Activated CD4-positive, alpha-beta T cell treated with anti-CD3 and anti-CD28 coated beads, Interleukin-2, amount 10 ng/mL, durations not matched to agents 24 days and 14 days (primary cell): ENCODE measurements at regions not wholly inside any gene's neighbourhood (a gene's known extent, or its start where the extent isn't known, plus 50 kb on each side); places are given as distances from the start of the nearest gene placed in this dataset.
"Not testable (repeated sequence)": the region's sequence is repeated elsewhere in the genome, so short reads cannot be mapped to it uniquely, and the experiment has no call there.

Experiments
- DNase-seq: peaks from one replicate; pipeline ENCODE4 v3.0.0; 2022
- H3K27ac Mint-ChIP-seq: one replicate; pipeline ENCODE4 v1.8.0; 2022; ENCODE audit warnings: mild to moderate bottlenecking, mixed read lengths
- H3K27me3 Mint-ChIP-seq: one replicate; pipeline ENCODE4 v1.8.0; 2022; ENCODE audit warnings: mixed read lengths
- H3K36me3 Mint-ChIP-seq: one replicate; pipeline ENCODE4 v1.8.0; 2022; ENCODE audit warnings: low read depth, mild to moderate bottlenecking, mixed read lengths
- H3K4me1 Mint-ChIP-seq: one replicate; pipeline ENCODE4 v1.8.0; 2021; ENCODE audit warnings: mixed read lengths
- H3K4me3 Mint-ChIP-seq: one replicate; pipeline ENCODE4 v1.8.0; 2022; ENCODE audit warnings: mild to moderate bottlenecking, moderate library complexity, mixed read lengths
- H3K9me3 Mint-ChIP-seq: one replicate; pipeline ENCODE4 v1.8.0; 2021; ENCODE audit warnings: mixed read lengths
- intact Hi-C: fragments of 100-400 bp; cut with micrococcal nuclease; formaldehyde crosslinking; loops from one replicate; pipeline ENCODE4 v1.15.1; 2023

DNA sequence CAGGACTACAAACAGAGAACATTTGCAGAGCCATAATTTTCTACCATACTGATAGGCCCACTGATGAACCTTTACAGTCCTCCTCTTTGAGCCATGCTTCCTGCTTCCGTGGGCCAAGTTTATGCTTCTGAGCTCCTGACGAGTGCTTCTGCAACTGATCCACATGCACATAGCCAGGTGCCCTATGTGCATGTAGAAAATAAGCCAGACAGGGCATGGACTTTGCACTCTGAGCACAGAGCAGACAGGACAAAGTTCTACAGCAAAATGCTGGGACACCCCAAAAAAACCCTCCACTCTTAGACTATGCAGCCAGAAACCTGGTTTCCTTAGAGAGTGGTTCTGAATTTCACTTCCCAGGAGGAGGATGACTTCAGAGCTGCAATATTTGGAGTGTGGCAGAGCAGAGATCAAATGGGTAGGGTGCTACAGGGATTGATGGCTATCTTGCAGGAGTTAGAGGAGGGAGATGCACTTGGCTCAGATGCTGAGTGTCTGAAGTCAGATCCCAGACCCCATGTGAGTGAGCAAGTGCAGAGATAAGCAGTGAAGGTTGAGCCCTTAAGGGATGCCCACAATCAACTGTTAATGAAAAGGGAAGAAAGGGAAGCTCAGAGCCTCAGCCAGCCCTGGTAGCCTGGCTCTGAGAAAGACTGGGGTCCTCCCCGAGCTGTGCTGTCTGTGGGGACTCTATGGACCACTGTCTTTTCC is 230.9 kb downstream of the DUSP10 start:
- DNase-seq, result peak; percentile 41
- no peaks in the 10 kb centered on the region for H3K4me1 Mint-ChIP-seq
- intact Hi-C loops, result no loop called here
- no peak overlapping the region for H3K27ac Mint-ChIP-seq
- peaks cover 19% of the 10 kb centered on the region for H3K27me3 Mint-ChIP-seq
- no peak overlapping the region for H3K4me3 Mint-ChIP-seq
- no peaks in the 10 kb centered on the region for H3K36me3 Mint-ChIP-seq
- no peaks in the 10 kb centered on the region for H3K9me3 Mint-ChIP-seq

DNA sequence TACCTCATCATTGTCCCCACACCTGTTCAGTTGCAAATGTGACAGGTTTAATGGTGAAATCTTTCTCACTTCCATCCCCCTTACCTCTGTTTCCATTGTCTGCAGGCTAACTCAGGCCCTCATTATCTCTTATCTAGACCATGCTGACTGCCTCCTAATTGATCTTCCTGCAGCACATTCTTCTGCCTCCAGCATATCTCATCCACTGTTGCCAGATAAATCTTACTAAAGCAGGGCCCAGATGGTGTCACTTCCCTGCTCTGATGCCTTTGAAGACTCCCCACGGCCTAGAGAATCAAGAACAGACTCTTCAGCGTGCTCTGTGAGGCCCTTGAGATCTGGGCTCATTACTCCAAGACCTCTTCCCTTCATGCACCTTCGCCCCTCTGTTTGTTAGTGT is 230.1 kb downstream of the DUSP10 start:
- Mint-ChIP-seq H3K9me3 (no peaks in the 10 kb centered on the region), H3K4me3 (no peak overlapping the region), H3K36me3 (no peaks in the 10 kb centered on the region), H3K4me1 (no peaks in the 10 kb centered on the region), H3K27ac (no peak overlapping the region), H3K27me3 (peaks cover 19% of the 10 kb centered on the region)
- DNase-seq, result no peak
- intact Hi-C loops, result no loop called here

DNA sequence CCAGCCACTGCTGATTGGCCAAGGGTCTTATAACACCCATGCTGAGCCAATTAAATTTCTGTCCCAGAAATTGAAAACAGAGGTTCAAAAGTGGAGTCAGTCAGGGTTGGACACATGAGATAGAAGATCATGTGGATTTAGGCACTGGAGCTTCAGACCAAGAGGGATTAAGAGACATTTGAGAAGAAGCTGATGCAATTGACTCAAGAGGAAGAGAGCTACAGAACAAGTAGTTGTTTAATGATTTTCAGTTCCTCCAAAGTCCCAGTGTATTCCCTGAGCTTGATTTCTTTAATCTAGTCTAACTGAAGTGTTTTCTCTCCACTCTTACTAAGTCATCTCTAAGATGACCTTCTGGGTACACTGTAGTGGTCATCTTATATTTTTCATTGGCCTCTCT is 227.1 kb downstream of the DUSP10 start:
- peak; percentile 33 for DNase-seq
- H3K27me3 Mint-ChIP-seq, result peaks cover 8% of the 10 kb centered on the region
- no peak overlapping the region for H3K27ac Mint-ChIP-seq
- no peaks in the 10 kb centered on the region for H3K4me1 Mint-ChIP-seq
- H3K9me3 Mint-ChIP-seq, result no peaks in the 10 kb centered on the region
- intact Hi-C loops, result no loop called here
- H3K36me3 Mint-ChIP-seq, result no peaks in the 10 kb centered on the region
- H3K4me3 Mint-ChIP-seq, result no peak overlapping the region

DNA sequence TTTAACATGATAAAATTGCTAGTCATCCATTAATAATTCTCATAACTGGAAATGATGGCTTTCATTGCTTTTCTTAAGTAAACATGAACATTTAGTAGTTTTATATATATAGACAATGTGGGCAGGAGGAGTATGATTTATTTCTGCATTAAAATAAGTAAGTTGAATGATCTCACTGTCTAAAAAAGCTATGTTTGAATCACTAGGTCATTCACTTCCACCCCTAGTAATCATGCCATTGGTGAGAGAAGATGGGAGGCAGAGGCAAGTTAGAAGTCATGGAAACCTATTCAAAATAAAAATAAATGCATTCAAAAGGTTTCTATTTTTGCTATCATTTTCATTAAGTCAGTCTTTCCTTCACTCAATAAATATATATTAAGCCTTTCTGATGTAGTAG is 226.4 kb downstream of the DUSP10 start:
- Mint-ChIP-seq H3K27me3 (peaks cover 6% of the 10 kb centered on the region), H3K9me3 (no peaks in the 10 kb centered on the region), H3K27ac (no peak overlapping the region), H3K36me3 (no peaks in the 10 kb centered on the region), H3K4me3 (no peak overlapping the region), H3K4me1 (no peaks in the 10 kb centered on the region)
- intact Hi-C loops, result no loop called here
- DNase-seq, result no peak

DNA sequence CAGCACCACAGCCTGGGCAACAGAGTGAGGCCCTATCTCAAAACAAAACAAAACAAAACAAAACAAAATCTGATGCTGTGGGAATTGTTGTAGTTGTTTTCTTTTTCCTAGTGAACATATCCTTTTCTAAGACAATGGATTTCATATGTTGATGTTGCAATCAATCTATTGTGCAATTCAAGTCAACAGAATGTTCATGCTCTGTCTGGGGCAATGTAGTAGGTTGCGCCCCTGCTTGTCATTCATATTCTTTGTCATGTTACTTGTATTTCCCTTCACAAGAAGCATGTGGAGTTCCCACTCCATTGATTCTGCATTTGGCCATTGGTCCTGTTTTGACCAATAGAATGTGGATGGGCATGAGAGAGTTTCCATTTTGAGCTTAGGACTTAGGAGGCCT is 223.9 kb downstream of the DUSP10 start:
- Mint-ChIP-seq H3K9me3 (peaks cover 6% of the 10 kb centered on the region), H3K27me3 (peaks cover 4% of the 10 kb centered on the region), H3K36me3 (no peaks in the 10 kb centered on the region), H3K4me1 (peaks cover 7% of the 10 kb centered on the region), H3K4me3 (no peak overlapping the region), H3K27ac (no peak overlapping the region)
- DNase-seq, result peak; percentile 11
- intact Hi-C loops, result no loop called here

DNA sequence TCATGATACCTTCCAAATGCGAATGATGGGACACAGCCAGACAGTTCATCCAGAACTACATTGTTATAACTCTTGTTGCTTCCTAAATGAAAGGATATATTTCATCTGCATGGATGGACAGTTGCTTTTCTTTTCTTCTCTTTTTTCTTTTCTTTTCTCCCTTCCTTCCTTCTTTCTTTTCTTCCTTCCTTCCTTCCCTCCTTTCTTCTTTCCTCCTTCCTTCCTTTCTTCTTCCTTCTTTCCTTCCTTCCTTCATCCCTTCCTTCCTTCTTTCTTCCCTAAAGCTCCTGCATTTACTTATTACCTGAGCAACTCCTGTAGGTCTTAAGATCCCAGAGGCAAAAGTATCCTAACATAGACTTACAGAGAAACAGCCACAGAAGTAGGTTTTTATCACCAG is 221.6 kb downstream of the DUSP10 start:
- Mint-ChIP-seq H3K36me3 (no peaks in the 10 kb centered on the region), H3K27ac (no peak overlapping the region), H3K4me1 (peaks cover 7% of the 10 kb centered on the region), H3K9me3 (peaks cover 6% of the 10 kb centered on the region), H3K27me3 (peaks cover 4% of the 10 kb centered on the region), H3K4me3 (no peak overlapping the region)
- intact Hi-C loops, result no loop called here
- no peak for DNase-seq

DNA sequence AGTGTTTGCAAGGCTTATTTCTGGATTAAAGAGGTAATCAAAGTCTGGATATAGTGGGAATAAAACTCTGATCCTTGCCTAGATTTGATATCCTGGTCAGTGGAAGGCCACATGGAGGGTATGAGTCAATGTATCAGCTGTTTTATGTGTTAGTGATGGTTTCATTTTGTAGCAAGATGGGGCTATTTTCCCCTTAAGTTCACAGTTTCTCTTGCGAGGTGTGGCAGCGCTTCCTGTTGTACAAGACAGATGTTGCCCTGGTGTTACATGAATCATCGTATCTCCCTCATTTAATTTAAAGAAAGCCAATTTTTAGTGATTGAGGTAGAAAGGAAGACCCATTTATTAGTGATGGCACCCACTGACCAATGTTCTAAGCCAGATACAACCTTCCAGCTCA is 220.2 kb downstream of the DUSP10 start:
- no peak for DNase-seq
- Mint-ChIP-seq H3K4me1 (peaks cover 7% of the 10 kb centered on the region), H3K36me3 (no peaks in the 10 kb centered on the region), H3K27ac (no peak overlapping the region), H3K9me3 (peaks cover 6% of the 10 kb centered on the region), H3K27me3 (peaks cover 1% of the 10 kb centered on the region), H3K4me3 (no peak overlapping the region)
- intact Hi-C loops, result no loop called here

DNA sequence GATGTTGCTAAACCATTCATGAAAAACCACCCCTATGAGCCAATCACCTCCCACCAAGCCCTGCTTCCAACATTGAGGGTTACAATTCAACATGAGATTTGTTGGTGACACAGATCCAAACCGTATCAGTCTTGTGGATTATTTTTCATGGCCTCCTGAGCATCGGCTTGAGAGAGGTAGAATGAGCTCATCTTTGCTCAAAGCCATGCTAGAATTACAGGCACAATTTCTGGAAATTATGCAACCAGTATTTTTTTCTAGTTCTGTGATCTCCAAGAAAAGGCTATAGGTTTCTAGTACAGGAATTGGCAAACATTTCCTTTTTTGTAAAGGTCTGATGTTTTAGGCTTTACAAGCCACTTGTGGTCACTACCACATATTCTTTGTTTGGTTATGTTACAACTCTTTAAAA is 219.4 kb downstream of the DUSP10 start:
- DNase-seq, result no peak
- peaks cover 6% of the 10 kb centered on the region for H3K9me3 Mint-ChIP-seq

DNA sequence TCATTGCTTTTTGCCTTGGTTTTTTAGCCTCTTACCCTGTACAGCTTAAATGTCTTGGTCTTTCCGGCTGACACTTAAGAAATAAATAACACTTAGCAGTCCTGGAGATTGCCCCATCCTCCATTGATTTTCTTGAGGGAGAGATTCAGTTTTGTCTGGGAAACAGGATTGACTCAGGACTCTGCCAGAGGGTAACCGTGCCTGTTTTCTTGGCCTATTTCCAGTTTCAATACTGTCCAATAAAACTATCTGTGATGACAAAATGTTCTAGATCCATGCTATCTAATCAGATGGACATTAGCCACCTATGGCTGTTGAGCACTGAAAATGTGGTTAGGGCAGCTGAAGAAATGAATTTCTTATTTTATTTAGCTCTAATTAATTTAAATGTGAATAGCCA is 216.1 kb downstream of the DUSP10 start:
- no peak overlapping the region for H3K4me3 Mint-ChIP-seq
- H3K4me1 Mint-ChIP-seq, result peaks cover 7% of the 10 kb centered on the region
- H3K36me3 Mint-ChIP-seq, result no peaks in the 10 kb centered on the region
- no peak overlapping the region for H3K27ac Mint-ChIP-seq
- no peak for DNase-seq
- H3K9me3 Mint-ChIP-seq, result peaks cover 6% of the 10 kb centered on the region
- intact Hi-C loops, result no loop called here
- H3K27me3 Mint-ChIP-seq, result peaks cover 2% of the 10 kb centered on the region

More for the DNA sequence above, 219.4 kb downstream of the DUSP10 start:
- Mint-ChIP-seq H3K36me3 (no peaks in the 10 kb centered on the region), H3K27ac (no peak overlapping the region), H3K27me3 (peaks cover 2% of the 10 kb centered on the region), H3K4me1 (peaks cover 7% of the 10 kb centered on the region), H3K4me3 (no peak overlapping the region)
- intact Hi-C loops, result no loop called here

DNA sequence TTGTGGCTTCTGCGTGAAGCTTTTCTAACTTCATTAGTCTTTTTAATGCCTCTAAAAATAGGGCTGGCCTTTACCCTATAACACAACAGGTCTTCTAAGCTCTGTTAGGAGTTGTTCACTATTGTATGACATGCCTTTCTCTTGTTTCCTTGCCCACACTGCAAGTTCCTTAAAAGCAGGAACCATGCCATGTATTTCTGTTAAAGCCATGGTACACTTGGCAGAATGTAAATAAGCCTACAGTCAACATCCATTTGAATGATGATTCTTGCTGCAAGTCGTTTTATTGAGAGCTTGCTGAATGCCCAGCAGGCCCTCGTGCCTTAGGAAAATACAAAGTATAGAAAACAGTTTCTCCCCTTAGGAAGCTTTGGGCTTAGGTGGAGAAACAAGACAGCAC is 214.6 kb downstream of the DUSP10 start:
- H3K36me3 Mint-ChIP-seq, result no peaks in the 10 kb centered on the region
- H3K9me3 Mint-ChIP-seq, result no peaks in the 10 kb centered on the region
- H3K4me1 Mint-ChIP-seq, result no peaks in the 10 kb centered on the region
- intact Hi-C loops, result no loop called here
- H3K27me3 Mint-ChIP-seq, result peaks cover 4% of the 10 kb centered on the region
- no peak overlapping the region for H3K4me3 Mint-ChIP-seq
- H3K27ac Mint-ChIP-seq, result no peak overlapping the region
- DNase-seq, result no peak

DNA sequence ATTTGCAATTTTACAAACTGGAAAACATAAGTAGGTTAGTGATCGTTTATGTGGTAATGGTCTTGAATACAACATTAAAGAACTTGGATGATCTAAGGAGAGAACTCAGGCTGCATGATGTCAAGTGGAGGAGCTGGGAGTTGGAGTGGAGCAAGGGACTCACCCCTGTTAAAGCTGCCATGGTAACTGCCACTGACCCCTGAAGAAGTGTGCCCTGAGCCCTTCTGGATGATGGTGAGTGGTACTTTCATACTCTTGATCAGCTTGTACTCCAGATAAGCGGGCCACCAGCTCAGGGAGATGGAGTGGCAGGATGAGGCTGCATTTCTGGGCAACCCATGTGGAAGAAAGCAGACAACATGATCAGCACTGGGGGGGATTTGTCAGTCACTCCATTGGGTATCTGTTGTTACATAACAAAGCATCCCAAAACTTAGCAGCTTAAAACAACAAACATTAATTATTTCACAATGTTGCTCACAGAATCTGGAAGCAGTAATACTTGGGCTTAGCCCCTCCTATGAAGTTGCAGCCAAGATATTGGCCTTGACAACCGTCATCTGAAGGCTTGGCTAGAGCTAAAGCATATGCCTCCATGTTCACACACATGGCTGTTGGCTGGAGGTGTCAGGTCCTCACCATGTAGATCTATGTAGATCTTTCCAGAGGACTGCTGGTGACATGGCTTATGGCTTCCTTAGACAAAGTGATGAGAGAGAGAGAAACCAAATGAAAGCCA is 213.8 kb downstream of the DUSP10 start:
- no peak overlapping the region for H3K27ac Mint-ChIP-seq
- no peaks in the 10 kb centered on the region for H3K4me1 Mint-ChIP-seq

DNA sequence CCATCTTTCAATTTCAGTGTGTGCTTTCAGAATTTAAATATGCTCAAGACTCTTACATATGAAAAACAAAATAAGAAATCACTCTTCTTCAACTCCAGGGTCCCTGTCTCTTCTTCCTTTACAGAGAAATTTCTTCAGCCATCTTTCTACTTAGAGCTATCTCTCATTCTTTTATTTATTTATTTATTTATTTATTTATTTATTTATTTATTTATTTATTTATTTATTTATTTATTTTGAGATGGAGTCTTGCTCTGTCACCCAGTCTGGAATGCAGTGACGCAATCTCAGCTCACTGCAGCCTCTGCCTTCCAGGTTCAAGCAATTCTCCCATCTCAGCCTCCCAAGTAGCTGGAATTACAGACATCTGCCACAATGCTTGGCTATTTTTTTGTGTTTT is 211.7 kb downstream of the DUSP10 start:
- H3K4me1 Mint-ChIP-seq, H3K4me3 Mint-ChIP-seq, H3K36me3 Mint-ChIP-seq, H3K27ac Mint-ChIP-seq, H3K27me3 Mint-ChIP-seq, H3K9me3 Mint-ChIP-seq, intact Hi-C loops, DNase-seq: not testable (repeated sequence)

More for the DNA sequence above, 213.8 kb downstream of the DUSP10 start:
- Mint-ChIP-seq H3K9me3 (no peaks in the 10 kb centered on the region), H3K27me3 (peaks cover 4% of the 10 kb centered on the region), H3K4me3 (no peak overlapping the region), H3K36me3 (no peaks in the 10 kb centered on the region)
- intact Hi-C loops, result no loop called here
- no peak for DNase-seq

DNA sequence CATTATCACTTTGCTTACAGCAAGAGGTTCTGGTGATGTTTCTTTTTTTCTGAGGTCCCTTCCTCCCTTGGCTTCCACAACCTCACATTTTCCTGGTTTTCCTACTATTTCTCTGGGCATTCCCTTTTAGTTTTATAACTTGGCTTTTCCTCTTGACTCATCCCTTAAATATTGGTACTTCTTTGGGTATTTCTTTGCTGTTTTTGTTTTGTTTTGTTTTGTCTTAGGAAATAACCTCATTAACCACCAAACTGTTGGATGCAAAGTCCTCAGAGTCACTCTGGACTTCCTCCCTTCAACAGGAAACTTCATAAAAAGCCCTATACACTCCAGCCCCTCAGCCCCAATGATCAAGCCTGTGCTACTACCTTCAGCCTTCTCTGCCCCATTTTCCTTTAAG is 211.1 kb downstream of the DUSP10 start:
- H3K27ac Mint-ChIP-seq, result no peak overlapping the region
- intact Hi-C loops, result no loop called here
- no peaks in the 10 kb centered on the region for H3K36me3 Mint-ChIP-seq
- peaks cover 10% of the 10 kb centered on the region for H3K27me3 Mint-ChIP-seq
- H3K9me3 Mint-ChIP-seq, result no peaks in the 10 kb centered on the region
- DNase-seq, result no peak
- no peaks in the 10 kb centered on the region for H3K4me1 Mint-ChIP-seq
- no peak overlapping the region for H3K4me3 Mint-ChIP-seq

DNA sequence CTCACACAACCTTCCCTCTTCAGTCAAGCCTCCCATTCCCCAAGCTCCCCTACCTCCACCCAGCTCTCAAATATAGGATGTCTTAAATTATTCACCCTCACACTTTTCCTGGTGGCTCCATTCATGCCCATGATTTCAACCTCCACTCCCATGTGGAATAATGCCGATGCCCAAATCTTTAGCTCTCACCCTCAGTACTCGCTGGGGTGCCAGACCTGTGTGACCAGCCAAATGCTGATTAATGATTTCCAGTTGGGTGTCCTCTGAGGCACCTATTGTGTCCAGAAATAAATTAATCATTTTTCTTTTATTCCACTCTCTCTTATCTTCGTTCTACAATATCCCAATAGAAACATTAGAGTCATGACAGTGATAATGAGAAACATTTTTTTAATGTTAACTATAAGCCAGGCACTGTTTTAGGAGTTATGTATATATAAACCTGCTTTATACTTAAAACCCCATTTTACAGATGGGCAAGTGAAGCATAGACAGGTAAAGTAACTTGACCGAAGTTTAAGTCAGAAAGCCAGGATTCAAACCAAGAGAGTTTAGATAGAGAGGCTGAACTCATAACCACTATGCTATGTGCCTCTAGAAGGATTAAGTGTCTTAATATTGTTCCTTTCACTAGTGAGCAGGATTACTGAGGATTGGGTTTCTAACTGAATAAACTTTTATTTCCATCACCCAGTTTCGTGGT is 209.7 kb downstream of the DUSP10 start:
- DNase-seq, result no peak
- no peak overlapping the region for H3K27ac Mint-ChIP-seq

More for the DNA sequence above, 209.7 kb downstream of the DUSP10 start:
- H3K4me3 Mint-ChIP-seq, result no peak overlapping the region
- intact Hi-C loops, result no loop called here
- H3K36me3 Mint-ChIP-seq, result no peaks in the 10 kb centered on the region
- no peaks in the 10 kb centered on the region for H3K4me1 Mint-ChIP-seq
- H3K9me3 Mint-ChIP-seq, result no peaks in the 10 kb centered on the region
- H3K27me3 Mint-ChIP-seq, result peaks cover 17% of the 10 kb centered on the region
